Calu3 (cell line): ENCODE measurements at regions not wholly inside any gene's neighbourhood (a gene's known extent, or its start where the extent isn't known, plus 50 kb on each side); places are given as distances from the start of the nearest gene placed in this dataset.
"Not testable (repeated sequence)": the region's sequence is repeated elsewhere in the genome, so short reads cannot be mapped to it uniquely, and the experiment has no call there.

Experiments used
- BruUV-seq: library from RNA; stranded (reverse); fragments of 400-500 nt; replicated peaks from 2 replicates; lab custom pipeline; 2021; lab: Mats Ljungman, UMichigan
- CTCF ChIA-PET: fragments of 300-600 bp; sonication (Branson Sonifier 250); formaldehyde crosslinking; loops from one replicate; lab custom pipeline; 2022; ENCODE audit warnings: antibody characterized with exemption; lab: Charles Lee
- DNase-seq: peaks from one replicate; pipeline ENCODE4 v3.0.0; 2022
- H3K27ac Mint-ChIP-seq: one replicate; pipeline ENCODE4 v1.8.0; 2022; ENCODE audit warnings: mixed read lengths; ENCODE audit not compliant: unreplicated experiment
- H3K27me3 Mint-ChIP-seq: one replicate; pipeline ENCODE4 v1.8.0; 2022; ENCODE audit warnings: mixed read lengths; ENCODE audit not compliant: unreplicated experiment
- H3K36me3 Mint-ChIP-seq: one replicate; pipeline ENCODE4 v1.8.0; 2022; ENCODE audit warnings: mild to moderate bottlenecking, moderate library complexity, mixed read lengths; ENCODE audit not compliant: insufficient read depth, unreplicated experiment
- H3K4me1 Mint-ChIP-seq: one replicate; pipeline ENCODE4 v1.8.0; 2022; ENCODE audit warnings: mild to moderate bottlenecking, low read depth, mixed read lengths; ENCODE audit not compliant: unreplicated experiment
- H3K4me3 Mint-ChIP-seq: one replicate; pipeline ENCODE4 v1.8.0; 2022; ENCODE audit warnings: mild to moderate bottlenecking, low read depth, moderate library complexity, mixed read lengths; ENCODE audit not compliant: unreplicated experiment
- H3K9me3 Mint-ChIP-seq: one replicate; pipeline ENCODE4 v1.8.0; 2022; ENCODE audit warnings: low read depth, mixed read lengths; ENCODE audit not compliant: unreplicated experiment
- intact Hi-C: fragments of 100-400 bp; cut with micrococcal nuclease; formaldehyde crosslinking; loops from one replicate; pipeline ENCODE4 v1.10.0; 2022; ENCODE audit not compliant: unreplicated experiment
- TF ChIP-seq, protein P1 (sequence below): fragments of 200-600 bp; IDR thresholded peaks from one replicate; pipeline ENCODE4 v1.8.0; 2022; ENCODE audit warnings: antibody characterized with exemption; ENCODE audit not compliant: unreplicated experiment

GRCh38 chr18:29737620-29738019 lies 1304.9 kb downstream of the DSC3 start:
- H3K36me3 Mint-ChIP-seq: no peaks in the 10 kb centered on the region
- H3K9me3 Mint-ChIP-seq: peaks cover 4% of the 10 kb centered on the region
- no peaks in the 10 kb centered on the region for H3K27me3 Mint-ChIP-seq
- DNase-seq: no peak
- no TSS peak for BruUV-seq
- H3K4me1 Mint-ChIP-seq: no peaks in the 10 kb centered on the region
- TF ChIP-seq, protein P1, sequence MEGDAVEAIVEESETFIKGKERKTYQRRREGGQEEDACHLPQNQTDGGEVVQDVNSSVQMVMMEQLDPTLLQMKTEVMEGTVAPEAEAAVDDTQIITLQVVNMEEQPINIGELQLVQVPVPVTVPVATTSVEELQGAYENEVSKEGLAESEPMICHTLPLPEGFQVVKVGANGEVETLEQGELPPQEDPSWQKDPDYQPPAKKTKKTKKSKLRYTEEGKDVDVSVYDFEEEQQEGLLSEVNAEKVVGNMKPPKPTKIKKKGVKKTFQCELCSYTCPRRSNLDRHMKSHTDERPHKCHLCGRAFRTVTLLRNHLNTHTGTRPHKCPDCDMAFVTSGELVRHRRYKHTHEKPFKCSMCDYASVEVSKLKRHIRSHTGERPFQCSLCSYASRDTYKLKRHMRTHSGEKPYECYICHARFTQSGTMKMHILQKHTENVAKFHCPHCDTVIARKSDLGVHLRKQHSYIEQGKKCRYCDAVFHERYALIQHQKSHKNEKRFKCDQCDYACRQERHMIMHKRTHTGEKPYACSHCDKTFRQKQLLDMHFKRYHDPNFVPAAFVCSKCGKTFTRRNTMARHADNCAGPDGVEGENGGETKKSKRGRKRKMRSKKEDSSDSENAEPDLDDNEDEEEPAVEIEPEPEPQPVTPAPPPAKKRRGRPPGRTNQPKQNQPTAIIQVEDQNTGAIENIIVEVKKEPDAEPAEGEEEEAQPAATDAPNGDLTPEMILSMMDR: no peak
- no peak overlapping the region for H3K27ac Mint-ChIP-seq
- intact Hi-C loops: no loop called here
- CTCF ChIA-PET: no interaction called here
- no peak overlapping the region for H3K4me3 Mint-ChIP-seq

DNA sequence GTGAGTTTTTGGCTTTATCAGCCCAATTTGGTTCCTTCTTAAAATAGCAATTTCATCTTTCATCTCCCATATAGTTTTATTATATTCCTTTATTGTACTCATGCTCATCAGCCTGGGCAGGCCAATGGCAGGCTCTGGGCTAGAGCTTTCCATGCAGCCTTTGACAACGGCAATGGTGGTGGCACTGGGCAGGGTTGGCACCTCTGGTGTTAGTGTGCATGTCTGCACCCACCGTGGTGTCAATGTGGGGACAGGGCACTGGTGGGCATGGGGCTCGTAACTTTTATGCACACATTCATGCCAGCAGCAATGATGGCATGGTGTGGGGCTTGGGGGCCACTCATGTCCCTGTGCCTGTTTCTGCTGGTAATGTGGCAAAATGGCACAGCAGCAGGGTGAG lies 1305.4 kb downstream of the DSC3 start:
- Mint-ChIP-seq H3K4me3 (no peak overlapping the region), H3K27ac (no peak overlapping the region), H3K4me1 (no peaks in the 10 kb centered on the region), H3K27me3 (no peaks in the 10 kb centered on the region), H3K9me3 (peaks cover 4% of the 10 kb centered on the region), H3K36me3 (no peaks in the 10 kb centered on the region)
- BruUV-seq: no TSS peak
- CTCF ChIA-PET: no interaction called here
- intact Hi-C loops: no loop called here
- DNase-seq: no peak
- TF ChIP-seq, protein P1: no peak

GRCh38 chr18:29730073-29730472 lies 1312.5 kb downstream of the DSC3 start:
- H3K36me3 Mint-ChIP-seq: no peaks in the 10 kb centered on the region
- CTCF ChIA-PET: no interaction called here
- peaks cover 16% of the 10 kb centered on the region for H3K9me3 Mint-ChIP-seq
- H3K4me1 Mint-ChIP-seq: no peaks in the 10 kb centered on the region
- H3K27me3 Mint-ChIP-seq: no peaks in the 10 kb centered on the region
- TF ChIP-seq, protein P1: no peak
- no TSS peak for BruUV-seq
- DNase-seq: no peak
- H3K4me3 Mint-ChIP-seq: no peak overlapping the region
- intact Hi-C loops: no loop called here
- no peak overlapping the region for H3K27ac Mint-ChIP-seq

DNA sequence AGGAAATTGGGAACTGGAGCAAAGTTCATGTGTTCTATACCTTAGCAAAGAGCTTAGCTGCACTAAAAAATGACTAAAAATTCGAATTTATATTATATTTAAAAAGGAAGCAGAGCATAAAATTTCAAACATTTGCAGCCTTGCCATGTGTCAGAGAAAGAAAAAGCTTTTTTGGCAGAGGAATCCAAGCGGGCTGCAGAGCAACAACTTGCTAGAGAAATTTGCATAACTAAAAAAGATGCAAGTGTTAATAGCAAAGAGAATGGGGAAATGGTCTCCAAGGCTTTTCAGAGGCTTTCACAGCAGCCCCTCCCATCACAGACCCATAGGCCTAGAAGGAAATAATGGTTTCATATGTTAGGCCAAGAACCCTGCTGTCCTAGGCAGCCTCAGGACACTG lies 1315.9 kb downstream of the DSC3 start:
- Mint-ChIP-seq H3K9me3 (peaks cover 22% of the 10 kb centered on the region), H3K27me3 (no peaks in the 10 kb centered on the region), H3K4me3 (no peak overlapping the region), H3K36me3 (no peaks in the 10 kb centered on the region), H3K4me1 (no peaks in the 10 kb centered on the region), H3K27ac (no peak overlapping the region)
- CTCF ChIA-PET: no interaction called here
- DNase-seq: no peak
- TF ChIP-seq, protein P1: no peak
- intact Hi-C loops: no loop called here
- BruUV-seq: no TSS peak

- BruUV-seq, intact Hi-C loops, H3K27ac Mint-ChIP-seq, H3K4me3 Mint-ChIP-seq, H3K36me3 Mint-ChIP-seq, DNase-seq, H3K4me1 Mint-ChIP-seq, H3K27me3 Mint-ChIP-seq, CTCF ChIA-PET: not testable (repeated sequence)
- peaks cover 22% of the 10 kb centered on the region for H3K9me3 Mint-ChIP-seq
These were observed 1319.1 kb downstream of the DSC3 start for GRCh38 chr18:29723486-29723885.

DNA sequence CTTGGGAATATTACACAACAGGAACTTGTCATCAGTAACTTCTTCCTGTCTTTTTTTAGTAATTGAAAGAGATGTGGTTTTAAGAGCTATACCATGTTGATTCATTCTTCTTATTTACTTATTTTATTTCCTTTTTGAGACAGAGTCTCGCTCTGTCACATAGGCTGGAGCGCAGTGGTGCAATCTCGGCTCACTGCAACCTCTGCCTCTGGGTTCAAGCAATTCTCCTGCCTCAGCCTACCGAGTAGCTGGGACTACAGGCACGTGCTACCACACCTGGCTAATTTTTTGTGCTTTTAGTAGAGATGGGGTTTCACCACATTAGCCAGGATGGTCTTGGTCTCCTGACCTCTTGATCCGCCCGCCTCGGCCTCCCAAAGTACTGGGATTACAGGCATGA lies 1326.6 kb downstream of the DSC3 start:
- DNase-seq, CTCF ChIA-PET, intact Hi-C loops, H3K9me3 Mint-ChIP-seq, H3K4me1 Mint-ChIP-seq, H3K27ac Mint-ChIP-seq, H3K27me3 Mint-ChIP-seq, H3K4me3 Mint-ChIP-seq, H3K36me3 Mint-ChIP-seq, BruUV-seq: not testable (repeated sequence)
